HepG2 (cell line): ENCODE measurements at regions not wholly inside any gene's neighbourhood (a gene's known extent, or its start where the extent isn't known, plus 50 kb on each side); places are given as distances from the start of the nearest gene placed in this dataset.
"Not testable (repeated sequence)": the region's sequence is repeated elsewhere in the genome, so short reads cannot be mapped to it uniquely, and the experiment has no call there.

Experiments used
- CBX5 ChIP-seq: sonication (generic); formaldehyde crosslinking; IDR thresholded peaks from 2 replicates; pipeline ENCODE4 v1.4.0; 2020; ENCODE audit warnings: missing genetic modification reagents, borderline replicate concordance
- GPN1 ChIP-seq: sonication (generic); formaldehyde crosslinking; IDR thresholded peaks from 2 replicates; pipeline ENCODE4 v1.5.1; 2020; ENCODE audit warnings: missing genetic modification reagents, borderline replicate concordance
- HDAC2 ChIP-seq: sonication (generic); formaldehyde crosslinking; IDR thresholded peaks from 2 replicates; pipeline ENCODE4 v1.4.0; 2020; ENCODE audit warnings: missing genetic modification reagents
- PRMT3 ChIP-seq: sonication (generic); formaldehyde crosslinking; IDR thresholded peaks from 2 replicates; pipeline ENCODE4 v1.8.1; 2022; ENCODE audit warnings: low read depth, mild to moderate bottlenecking, moderate library complexity, missing genetic modification reagents, borderline replicate concordance
- RAD51 ChIP-seq: fragments of 450-650 bp; IDR thresholded peaks from 2 replicates; pipeline ENCODE4 v1.6.1; 2016; ENCODE audit warnings: borderline replicate concordance
- ZNF230 ChIP-seq: sonication (generic); formaldehyde crosslinking; IDR thresholded peaks from 2 replicates; pipeline ENCODE4 v1.4.0; 2020; ENCODE audit warnings: mild to moderate bottlenecking, missing genetic modification reagents
- ZNF343 ChIP-seq: sonication (generic); formaldehyde crosslinking; IDR thresholded peaks from 2 replicates; pipeline ENCODE4 v1.4.0; 2020; ENCODE audit warnings: mild to moderate bottlenecking, missing genetic modification reagents
- TF ChIP-seq, protein P1 (sequence below): sonication (generic); formaldehyde crosslinking; IDR thresholded peaks from 2 replicates; pipeline ENCODE4 v1.9.0; 2021; ENCODE audit warnings: missing genetic modification reagents, borderline replicate concordance

DNA sequence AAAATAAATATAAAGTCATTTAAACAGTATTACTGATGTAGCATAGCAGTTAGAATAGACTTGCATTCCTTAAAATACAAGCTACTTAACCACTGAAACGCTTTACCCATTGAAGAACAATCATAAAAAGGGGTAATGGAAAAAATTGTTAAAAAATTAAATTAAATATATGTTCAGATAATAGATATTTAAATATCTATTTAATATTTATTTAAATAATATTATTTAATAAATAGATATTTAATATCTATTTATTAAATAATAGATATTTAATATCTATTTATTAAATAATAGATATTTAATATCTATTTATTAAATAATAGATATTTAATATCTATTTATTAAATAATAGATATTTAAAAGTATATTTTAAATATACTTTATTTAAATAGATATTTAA is 2410.5 kb downstream of the PCDH7 start:
- not testable (repeated sequence) for TF ChIP-seq ZNF343; ZNF230 (CRISPR knock-in tag); PRMT3 (CRISPR knock-in tag); GPN1 (CRISPR knock-in tag); CBX5 (CRISPR knock-in tag); RAD51; HDAC2
- TF ChIP-seq, protein P1, sequence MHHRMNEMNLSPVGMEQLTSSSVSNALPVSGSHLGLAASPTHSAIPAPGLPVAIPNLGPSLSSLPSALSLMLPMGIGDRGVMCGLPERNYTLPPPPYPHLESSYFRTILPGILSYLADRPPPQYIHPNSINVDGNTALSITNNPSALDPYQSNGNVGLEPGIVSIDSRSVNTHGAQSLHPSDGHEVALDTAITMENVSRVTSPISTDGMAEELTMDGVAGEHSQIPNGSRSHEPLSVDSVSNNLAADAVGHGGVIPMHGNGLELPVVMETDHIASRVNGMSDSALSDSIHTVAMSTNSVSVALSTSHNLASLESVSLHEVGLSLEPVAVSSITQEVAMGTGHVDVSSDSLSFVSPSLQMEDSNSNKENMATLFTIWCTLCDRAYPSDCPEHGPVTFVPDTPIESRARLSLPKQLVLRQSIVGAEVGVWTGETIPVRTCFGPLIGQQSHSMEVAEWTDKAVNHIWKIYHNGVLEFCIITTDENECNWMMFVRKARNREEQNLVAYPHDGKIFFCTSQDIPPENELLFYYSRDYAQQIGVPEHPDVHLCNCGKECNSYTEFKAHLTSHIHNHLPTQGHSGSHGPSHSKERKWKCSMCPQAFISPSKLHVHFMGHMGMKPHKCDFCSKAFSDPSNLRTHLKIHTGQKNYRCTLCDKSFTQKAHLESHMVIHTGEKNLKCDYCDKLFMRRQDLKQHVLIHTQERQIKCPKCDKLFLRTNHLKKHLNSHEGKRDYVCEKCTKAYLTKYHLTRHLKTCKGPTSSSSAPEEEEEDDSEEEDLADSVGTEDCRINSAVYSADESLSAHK (CRISPR knock-in tag), result not testable (repeated sequence)
